ENCODE measurements at regions not wholly inside any gene's neighbourhood (a gene's known extent, or its start where the extent isn't known, plus 50 kb on each side); places are given as distances from the start of the nearest gene placed in this dataset.

DNA sequence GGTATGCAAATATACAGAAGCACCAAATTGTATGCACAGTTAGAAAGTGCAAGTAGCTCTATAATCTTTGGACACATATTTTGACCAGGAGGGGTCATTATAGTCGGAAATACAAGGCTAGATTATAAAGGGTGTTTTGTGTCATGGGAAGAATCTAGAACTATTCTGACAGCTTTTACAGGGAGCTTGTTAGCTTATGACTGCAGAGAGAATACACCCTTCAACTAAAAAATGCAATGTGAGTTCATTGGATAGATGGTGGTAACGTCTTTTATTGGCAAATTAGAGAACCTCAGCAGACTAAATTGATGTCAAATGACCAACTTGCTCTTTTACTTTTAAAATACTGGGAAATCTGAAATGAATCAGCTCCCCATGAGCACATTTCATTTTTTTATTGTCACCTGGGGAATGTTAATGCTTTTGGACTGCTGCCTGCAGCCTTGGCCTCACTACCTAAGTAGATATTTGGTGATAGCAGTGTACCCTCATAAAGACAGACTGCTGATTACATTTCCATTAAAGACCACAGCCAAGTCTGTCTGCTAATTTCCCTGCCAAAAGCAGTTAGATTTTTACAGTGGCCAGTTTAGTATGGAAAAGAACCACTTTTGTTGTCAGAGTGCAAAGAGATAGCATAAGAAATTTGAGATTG lies 515.9 kb upstream of the DPPA4 start:
- TF ChIP-seq FOXM1 (IDR thresholded peaks at IDR 0.05; ENCODE audit: borderline replicate concordance, low read depth) = no peak
- no peak for TF ChIP-seq CEBPB (IDR thresholded peaks at IDR 0.05)
- TF ChIP-seq TEAD4 (IDR thresholded peaks at IDR 0.05) = no peak
- no peak for TF ChIP-seq TCF12 (IDR thresholded peaks at IDR 0.05; ENCODE audit: low read depth)
- TF ChIP-seq MAX (IDR thresholded peaks at IDR 0.05) = no peak
- TF ChIP-seq YY1 (IDR thresholded peaks at IDR 0.05; ENCODE audit: low read depth) = no peak
- TF ChIP-seq RAD21 (IDR thresholded peaks at IDR 0.05; ENCODE audit: low read depth) = no peak
- no peak for TF ChIP-seq ZBTB7A (IDR thresholded peaks at IDR 0.05; ENCODE audit: low read depth)
- no peak for TF ChIP-seq TAF1 (IDR thresholded peaks at IDR 0.05; ENCODE audit: low read depth)
- TF ChIP-seq USF1 (IDR thresholded peaks at IDR 0.05) = no peak

DNA sequence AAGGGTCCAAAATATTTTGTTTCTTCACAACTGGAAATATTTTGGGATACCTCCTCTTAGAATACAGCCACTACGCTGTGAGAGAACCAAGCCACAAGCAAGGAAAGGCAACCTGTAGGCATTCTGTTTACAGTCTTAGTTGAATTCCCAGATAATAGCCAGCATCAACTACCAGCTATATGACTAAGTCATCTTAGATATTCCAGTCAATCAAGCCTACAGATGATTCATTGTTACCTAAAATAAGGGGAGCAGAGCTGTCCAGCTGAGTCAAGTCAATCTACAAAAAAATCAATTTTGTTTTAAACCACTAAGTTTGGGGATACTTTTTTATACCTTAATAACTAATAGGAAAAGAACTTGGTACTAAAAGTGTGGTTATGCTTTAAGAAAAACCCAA lies 526.4 kb upstream of the DPPA4 start:
- no peak for TF ChIP-seq REST (IDR thresholded peaks at IDR 0.05; ENCODE audit: low read depth)
- no peak for TF ChIP-seq EP300 (IDR thresholded peaks at IDR 0.05; ENCODE audit: borderline replicate concordance)
- no peak for TF ChIP-seq NFIC (IDR thresholded peaks at IDR 0.05)
- TF ChIP-seq EGR1 (IDR thresholded peaks at IDR 0.05) = no peak

DNA sequence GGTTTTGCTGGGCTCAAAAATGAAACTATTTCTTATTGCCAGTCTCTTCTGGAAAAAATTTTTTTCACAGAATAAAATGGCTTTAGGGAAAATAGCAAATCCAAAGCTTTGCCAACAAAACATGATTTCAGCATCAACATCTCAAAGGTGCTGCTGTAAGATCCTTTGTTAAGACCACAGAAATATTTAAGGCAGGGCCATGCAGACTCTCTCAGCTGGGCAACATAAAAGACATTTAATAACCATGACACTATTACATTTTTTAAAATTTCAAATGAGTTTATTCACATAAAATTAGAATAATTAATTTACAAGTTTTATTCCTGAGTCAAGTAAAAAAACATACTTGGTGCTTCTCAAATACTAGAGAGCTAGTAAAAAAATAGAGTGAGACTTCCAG lies 527.1 kb upstream of the DPPA4 start:
- no peak for TF ChIP-seq FOXM1 (IDR thresholded peaks at IDR 0.05; ENCODE audit: borderline replicate concordance, low read depth)
- TF ChIP-seq CREB1 (IDR thresholded peaks at IDR 0.05; ENCODE audit: low read depth) = no peak
- TF ChIP-seq USF1 (IDR thresholded peaks at IDR 0.05) = no peak
- no peak for TF ChIP-seq REST (IDR thresholded peaks at IDR 0.05; ENCODE audit: low read depth)
- no peak for TF ChIP-seq RAD21 (IDR thresholded peaks at IDR 0.05; ENCODE audit: low read depth)
- TF ChIP-seq EP300 (IDR thresholded peaks at IDR 0.05; ENCODE audit: borderline replicate concordance) = no peak

- no peak for TF ChIP-seq YY1 (IDR thresholded peaks at IDR 0.05; ENCODE audit: low read depth)
- TF ChIP-seq CREB1 (IDR thresholded peaks at IDR 0.05; ENCODE audit: low read depth) = no peak
- no peak for TF ChIP-seq TEAD4 (IDR thresholded peaks at IDR 0.05)
- TF ChIP-seq FOXM1 (IDR thresholded peaks at IDR 0.05; ENCODE audit: borderline replicate concordance, low read depth) = no peak
- TF ChIP-seq USF1 (IDR thresholded peaks at IDR 0.05) = no peak
- no peak for TF ChIP-seq RAD21 (IDR thresholded peaks at IDR 0.05; ENCODE audit: low read depth)
- no peak for TF ChIP-seq EGR1 (IDR thresholded peaks at IDR 0.05)
- no peak for TF ChIP-seq TCF12 (IDR thresholded peaks at IDR 0.05; ENCODE audit: low read depth)
- TF ChIP-seq NFIC (IDR thresholded peaks at IDR 0.05) = no peak
- no peak for TF ChIP-seq REST (IDR thresholded peaks at IDR 0.05; ENCODE audit: low read depth)
- TF ChIP-seq EP300 (IDR thresholded peaks at IDR 0.05; ENCODE audit: borderline replicate concordance) = no peak
- no peak for TF ChIP-seq TAF1 (IDR thresholded peaks at IDR 0.05; ENCODE audit: low read depth)
- TF ChIP-seq ZBTB7A (IDR thresholded peaks at IDR 0.05; ENCODE audit: low read depth) = no peak
- no peak for TF ChIP-seq CEBPB (IDR thresholded peaks at IDR 0.05)
- TF ChIP-seq MAX (IDR thresholded peaks at IDR 0.05) = no peak
Observed at GRCh38 chr3:109869586-109869985, 532.2 kb upstream of the DPPA4 start.

Measured in Ishikawa (cell line).